HPDE6-E6E7 (cell line): ENCODE measurements at regions not wholly inside any gene's neighbourhood (a gene's known extent, or its start where the extent isn't known, plus 50 kb on each side); places are given as distances from the start of the nearest gene placed in this dataset.

Experiments used
- DNase-seq: peaks from one replicate; pipeline ENCODE4 v3.0.0; 2011; ENCODE audit warnings: missing footprints; ENCODE audit errors: extremely low spot score

DNA sequence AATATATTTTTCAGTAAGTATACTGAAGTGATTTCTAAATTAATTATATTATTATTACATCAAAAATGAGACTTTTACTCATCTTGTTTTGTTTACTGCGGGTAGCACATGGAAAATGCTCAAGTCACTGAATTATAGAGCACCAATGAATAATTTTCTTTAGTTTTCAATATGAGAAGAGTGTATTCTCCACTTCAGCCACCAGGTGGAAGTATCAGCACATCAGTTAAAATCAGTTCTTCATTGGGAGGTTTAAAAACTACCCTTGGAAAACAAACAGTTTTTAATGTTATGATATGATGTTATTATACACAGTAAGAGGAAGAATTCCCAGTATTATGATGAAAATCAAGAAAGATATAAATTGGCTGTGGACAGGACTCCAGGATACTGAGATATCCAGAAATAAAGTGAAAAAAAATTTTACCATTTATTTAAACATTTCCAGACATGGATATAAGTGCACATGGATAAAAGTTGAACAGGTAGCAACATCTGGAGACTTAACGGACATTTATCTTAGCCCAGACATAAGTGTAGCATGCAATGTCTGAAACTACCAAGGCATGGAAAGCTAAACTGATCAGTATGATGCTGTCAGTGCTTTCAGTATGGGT lies 467.3 kb downstream of the KCNJ2 start:
- peak; percentile 15 for DNase-seq

DNA sequence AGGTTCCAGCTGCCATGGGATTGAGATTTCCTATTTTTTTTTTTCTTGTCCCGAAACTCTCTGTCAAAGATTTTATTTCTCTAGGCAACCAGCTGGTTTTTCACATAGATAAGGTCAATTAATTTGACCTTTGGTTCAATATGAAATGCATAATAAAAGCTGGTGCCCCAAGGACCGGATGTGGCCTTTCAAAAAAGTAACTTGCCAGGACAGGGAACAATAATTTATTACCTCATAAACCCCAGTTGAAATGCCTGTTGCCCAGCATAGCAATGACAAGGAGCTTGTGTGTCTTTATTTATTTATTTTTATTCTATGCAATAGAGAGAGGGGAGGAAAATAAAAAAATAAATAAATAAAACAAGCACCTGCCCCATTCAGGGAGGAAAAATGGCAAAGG lies 472.7 kb downstream of the KCNJ2 start:
- DNase-seq: no peak

DNA sequence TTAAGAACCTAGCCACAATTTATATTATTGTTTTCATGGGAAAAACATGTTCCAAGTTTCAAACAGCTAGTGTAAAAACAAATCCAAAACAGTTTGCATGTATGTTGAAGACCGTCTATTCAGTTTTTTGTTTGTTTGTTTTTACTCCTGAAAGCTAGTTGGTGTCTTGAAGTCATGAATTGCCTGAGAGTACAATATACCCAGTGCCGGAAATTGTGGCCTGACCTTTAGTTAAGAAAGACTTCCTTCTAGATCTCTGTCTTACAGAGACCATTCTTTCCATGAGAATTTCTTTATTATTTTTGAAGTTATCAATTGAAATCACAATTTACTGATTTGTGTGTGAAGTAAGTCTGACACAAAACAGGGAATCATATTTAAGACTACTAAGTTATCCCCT lies 474.8 kb downstream of the KCNJ2 start:
- DNase-seq: no peak

DNA sequence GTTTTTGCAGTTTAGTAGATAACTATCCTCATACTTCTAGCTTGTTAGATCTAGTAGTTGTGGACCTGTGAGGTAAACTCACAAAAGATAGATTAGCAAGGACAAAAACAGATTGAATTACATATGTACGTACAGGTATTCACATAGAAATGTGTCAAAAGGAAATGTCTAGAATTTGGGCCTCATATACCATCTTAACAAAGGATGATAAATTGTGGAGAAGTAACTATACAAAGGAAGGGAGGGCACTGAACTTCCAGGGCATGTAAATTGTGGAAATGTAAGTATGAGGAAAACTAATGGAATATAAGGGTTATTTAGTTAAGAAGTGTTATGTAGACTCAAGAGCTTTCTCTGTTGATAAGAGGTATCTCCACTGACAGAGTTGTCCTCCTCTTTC lies 477.3 kb downstream of the KCNJ2 start:
- no peak for DNase-seq

DNA sequence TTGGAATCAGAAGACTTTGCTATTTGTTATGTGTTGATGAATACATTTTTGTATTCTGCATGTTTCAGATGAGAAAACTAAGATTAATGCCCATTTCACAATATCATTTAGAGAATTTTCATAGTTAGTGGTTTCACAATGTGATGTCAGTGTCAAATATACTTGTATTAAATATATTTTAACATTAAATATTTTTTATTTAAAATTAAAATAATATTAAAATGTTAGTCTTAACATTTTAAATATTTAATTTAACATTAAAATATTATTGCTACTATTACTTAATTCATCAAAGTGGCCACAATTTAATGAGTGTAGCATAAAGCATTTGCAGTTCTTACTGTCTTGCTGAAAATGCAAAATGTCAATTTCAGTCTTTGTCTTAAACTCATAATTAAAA lies 478.8 kb downstream of the KCNJ2 start:
- DNase-seq: no peak

DNA sequence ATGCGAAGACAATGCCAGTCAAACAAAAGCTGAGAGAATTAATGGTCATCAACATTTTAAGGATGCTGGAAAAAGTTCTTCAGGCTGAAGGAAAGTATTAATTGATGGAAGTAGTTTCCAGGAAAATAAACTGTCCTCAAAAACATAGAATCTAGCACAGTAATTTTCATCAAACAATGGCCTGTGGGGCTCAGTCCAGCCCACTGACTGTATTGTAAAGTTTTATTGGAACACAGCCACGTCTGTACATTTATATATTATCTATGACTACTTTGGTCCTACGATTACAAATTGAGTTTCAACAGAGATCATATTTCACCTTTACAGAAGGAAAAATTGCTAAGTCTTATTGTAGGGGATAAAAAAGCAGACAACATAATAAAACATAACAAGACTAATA lies 484.5 kb downstream of the KCNJ2 start:
- no peak for DNase-seq

DNA sequence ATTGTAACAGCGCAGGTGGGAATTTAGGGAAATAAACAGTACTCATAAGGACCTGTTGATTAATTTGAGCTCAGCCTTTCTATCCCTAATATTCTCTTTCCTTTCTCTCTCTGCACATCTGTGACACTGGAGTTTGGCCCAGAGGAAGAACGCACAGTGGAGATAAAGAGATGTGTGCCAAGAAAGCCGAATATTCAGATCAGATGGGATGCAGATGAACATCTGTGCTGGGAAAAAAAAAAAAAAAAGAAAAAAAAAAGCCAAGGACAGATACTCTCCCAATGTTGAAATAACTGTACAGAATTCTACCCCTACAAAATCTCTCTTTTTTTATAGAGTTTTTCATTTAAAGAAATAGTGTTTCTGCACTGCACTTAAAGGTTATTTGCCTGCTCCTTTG lies 485.4 kb downstream of the KCNJ2 start:
- no peak for DNase-seq

DNA sequence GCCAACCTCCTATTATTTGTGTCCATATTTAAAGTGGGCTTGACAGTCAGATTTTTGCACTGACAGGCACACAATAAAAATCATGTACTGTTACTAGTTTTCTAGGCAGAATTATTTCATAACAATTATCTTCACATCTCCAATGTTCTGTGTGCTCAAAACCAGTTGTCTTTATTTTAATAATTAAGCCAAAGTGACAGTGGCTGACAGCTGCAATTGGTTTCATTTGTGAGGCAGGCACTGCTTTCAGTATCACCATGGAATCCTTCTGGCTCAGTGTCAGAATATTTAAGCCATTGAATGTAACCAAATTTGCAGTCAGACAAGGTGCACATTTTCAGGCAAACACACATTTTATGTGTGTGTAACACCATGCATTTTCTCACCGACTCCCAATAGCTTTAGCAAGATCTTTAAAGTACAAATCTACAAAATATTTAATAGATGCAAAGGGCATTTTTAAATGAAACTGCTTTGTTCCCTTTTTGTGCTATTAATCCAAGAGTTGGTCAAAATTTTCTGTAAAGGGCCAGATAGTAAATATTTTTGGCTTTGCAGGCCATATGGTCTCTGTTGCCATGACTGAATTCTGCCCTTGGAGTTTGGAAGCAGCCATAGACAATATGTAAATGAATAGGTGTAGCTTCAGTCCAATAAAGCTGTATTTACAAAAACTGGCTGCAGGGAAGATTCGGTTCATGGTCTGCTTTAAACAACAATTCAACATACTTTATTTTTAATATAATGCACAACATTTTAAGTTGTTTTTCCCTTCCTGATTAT lies 486.0 kb downstream of the KCNJ2 start:
- no peak for DNase-seq

DNA sequence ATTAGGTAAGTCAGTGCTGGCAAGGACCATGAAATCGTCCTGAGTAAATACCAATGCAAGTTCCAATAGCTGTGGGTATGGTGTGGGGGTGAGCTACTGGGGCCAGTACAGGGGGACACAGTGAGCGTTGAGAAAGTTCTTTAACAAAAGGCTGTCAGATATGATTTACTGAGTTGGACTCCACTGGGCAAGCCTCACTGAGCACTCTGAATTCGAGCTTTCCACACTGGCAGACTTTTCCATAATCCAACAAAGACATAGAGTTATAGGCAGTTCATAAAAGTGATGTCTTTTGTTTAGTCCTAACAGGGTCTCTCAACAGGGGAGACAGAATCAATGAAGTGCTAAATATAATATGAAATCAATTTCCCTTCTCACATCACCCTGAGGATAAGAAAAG lies 489.0 kb downstream of the KCNJ2 start:
- no peak for DNase-seq

DNA sequence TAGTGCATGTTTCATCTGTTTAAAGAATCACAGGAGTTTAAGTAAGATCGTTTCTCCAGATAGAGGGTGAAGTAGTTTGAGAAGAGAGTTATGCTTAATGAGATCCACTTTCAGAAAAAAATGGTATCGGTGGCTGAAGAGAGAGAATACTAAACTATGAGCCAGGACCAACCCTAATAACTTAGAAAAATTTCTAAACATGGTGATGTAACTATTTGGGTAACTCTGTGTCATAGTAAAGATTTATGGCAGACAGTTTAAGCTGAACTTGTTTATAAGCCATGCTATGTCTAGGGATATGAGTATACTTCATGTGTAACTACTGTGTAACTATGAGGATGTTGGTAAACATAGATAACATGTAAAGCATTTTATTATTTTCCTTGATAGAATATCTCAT lies 489.5 kb downstream of the KCNJ2 start:
- DNase-seq: no peak

DNA sequence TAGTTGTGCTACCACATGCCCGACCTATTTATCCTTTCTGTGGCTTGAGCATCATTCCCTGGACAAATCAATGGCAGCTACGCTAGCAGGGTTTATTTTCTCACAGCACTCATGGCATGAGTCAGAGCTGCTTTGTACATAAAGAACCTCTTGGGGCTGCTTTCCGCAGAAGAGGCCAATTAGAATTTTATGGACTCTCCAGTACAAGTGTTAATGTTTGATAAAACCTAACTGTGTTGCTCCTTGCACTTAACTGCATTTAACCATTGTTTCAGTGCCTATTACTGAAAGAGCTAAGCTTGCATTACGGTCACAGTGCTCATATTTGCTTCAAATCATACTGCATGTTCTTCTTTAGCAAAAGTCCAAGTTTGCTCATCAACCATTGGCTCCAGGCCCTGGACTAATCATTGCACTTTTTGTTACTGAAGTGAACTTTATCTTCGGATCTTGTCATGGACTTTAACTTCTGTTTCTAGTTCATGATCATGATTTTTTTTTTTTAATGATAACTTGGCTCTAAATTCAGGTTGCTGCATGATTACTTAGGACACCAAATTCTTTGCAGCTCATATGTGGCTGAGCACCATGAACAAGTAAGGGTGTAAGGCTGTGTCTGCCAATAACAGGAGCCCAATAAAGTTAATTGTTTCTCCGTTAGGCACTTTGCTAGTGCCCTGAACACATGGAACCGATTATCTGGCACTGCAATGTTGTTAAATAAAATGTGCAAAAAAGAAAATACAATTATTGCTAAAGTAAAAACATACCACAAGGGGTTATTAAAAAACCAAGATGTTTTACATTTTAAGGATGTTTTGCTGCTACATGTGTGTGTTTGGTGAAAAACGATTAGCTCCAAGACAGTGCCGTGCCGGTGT lies 492.2 kb downstream of the KCNJ2 start:
- no peak for DNase-seq

DNA sequence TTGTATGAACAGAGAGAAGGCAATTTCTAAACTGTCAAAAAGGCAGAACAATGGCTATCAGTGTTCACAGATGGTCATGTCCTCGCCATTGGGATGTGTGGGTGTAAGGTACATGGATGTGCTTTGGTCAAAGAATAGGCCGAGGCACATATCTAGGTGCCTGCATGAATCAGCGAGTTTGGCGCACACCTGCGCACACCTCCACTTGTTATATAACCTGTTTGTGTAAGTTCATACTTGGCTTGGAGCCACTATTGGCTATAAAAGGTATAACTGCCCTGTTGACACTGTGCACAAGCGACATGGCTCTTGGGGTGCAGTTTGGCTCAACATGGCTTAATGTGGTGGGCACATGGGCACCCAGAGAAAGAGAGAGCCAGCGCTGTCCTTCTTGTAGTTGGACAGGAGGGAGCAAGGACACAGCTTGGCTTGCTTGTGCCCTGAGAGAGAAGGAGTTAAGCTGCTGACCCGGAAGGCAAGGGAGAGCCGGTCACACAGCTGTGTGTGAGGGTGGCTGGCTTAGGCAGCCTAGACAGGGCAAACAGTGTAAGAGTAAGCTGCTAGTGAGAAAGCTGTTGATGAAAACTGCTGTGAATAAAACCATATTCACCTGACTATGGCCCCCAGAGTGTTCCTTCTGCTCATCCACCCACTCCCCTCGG lies 499.1 kb downstream of the KCNJ2 start:
- no peak for DNase-seq

DNA sequence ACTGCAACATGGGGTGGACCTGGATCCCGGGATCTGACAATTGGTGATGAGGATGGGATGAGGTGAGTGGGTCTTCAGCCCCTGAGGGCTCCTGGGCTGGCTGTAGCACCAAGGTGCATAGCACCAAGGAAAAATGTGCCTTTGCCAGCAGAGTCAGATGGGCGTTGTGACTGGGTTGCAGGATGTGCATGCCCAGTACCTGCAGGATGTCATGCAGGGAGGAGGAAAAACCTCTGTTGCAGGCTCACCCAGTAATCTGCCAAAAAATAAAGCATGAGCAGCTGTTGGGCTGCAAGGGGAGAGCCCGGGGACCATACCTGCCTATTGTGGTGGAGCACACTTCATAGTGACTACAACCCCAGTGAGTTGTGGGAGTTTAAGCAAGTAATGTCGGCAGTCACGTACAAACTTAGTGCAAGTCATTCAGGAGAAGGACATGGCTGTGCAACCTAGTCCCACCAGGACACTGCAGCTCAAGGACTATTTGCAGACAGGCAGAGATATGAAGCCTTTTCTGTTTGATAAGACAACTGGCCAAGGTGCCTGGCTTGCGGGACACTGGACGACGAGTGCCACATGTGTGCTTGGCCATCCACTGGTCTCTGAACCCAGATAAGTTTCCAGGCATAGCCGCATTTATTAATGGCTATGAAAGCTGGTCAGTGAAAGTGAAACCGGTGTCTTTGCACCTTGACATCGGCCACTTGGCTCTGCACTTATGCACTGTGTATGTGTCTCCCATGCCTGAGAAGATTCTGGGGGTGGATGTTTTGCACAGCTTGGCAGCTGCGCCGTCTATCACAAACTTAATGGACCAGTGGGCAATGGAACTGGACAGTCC lies 499.8 kb downstream of the KCNJ2 start:
- DNase-seq: no peak

DNA sequence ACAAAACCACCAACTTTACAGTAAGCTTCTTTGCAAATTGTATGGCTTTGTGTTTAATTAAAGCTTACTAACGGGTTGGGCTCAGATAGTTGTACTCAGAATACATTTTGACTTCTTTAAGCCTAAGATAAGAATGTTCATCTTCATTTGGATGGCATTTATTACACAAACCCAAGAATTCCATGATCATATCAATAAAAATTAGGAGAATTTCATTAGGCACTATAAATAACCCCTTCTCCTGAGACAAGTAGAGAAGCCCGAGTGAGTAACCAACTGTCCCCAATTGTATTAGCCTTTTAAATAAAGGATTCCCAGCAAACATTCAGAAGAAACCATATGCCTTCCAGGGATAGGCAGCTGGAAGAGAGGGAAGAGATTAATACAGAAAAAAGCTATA lies 504.7 kb downstream of the KCNJ2 start:
- DNase-seq: no peak

DNA sequence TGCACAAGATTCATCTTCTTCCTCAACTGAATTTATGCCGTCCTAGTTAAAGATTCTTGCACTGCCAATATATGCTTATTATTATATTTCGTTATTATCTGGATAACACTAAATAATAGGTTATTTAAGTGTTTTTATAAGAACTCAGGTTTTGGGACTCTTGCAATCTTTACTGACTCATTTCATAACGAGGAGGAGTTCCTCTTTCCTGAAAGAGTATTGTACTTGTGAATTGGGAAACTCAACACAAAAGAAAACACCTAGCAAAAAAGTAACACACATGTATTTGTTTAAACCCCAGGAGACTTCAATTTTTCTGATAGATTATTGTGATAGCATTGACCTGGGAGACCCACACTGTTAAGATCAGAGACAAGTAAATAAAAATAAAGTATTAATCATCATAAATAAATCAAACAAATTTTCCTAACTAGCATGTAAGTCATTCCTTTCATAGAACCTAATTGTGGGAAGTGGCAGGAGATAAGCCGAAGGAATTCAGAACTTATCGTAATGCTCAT lies 505.8 kb downstream of the KCNJ2 start:
- DNase-seq: no peak

DNA sequence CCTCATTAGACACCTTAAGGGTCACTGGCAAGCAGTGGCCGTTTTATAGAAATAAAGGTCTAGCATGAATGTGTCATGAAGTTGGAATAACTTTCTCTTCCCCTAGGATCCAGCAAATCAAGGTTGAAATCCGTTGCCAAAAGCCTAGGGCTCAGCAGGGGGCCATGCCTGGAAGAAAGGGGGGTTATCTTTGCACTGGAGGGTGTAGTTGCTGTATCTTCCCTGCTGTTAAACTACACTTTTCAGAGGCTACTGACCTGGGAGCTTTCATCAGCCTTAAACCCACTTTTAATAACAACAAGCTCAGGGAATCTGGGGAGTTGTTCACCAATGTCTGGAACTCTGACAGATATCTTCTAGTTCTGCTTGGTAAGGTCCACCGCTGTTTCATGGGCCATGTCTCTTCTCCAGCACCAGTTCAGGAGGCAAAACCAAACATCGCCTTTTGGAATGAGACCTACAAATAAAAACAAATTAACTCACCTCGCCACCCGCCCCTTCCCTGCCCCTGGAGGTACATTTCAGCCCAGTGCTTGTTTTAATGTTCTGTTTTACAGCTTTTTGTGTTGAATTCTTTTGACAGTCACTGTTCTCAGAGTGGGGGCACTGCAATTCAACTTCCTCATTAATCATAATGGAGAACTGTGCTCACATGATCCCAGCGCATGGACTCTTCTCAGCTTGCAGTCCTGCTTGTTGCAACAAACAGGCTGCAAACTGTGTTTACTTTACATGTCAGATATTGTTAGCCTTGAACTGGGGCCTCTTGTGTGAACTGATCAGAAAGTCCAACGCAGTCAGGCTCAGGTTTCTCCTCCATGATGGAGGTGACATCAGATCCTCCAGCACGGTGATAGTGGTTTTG lies 508.7 kb downstream of the KCNJ2 start:
- DNase-seq: no peak

DNA sequence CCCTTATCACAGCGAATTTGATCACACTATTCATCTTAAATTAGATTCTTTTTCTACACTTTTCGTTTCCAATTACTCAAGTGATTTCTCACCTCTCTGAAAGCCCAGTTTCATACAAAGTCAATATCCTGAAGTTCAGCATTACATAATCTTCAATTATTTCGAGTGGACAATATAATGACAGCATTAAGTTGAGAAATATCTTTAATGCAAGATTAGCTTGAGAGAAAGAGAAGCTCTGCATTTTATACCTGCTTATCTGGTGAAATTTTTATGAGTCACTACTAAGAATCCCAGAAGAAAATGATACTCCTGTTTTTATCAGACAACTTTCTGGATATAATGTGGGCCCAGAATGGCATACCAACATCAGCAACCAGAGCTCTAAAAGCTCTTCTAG lies 509.6 kb downstream of the KCNJ2 start:
- no peak for DNase-seq

DNA sequence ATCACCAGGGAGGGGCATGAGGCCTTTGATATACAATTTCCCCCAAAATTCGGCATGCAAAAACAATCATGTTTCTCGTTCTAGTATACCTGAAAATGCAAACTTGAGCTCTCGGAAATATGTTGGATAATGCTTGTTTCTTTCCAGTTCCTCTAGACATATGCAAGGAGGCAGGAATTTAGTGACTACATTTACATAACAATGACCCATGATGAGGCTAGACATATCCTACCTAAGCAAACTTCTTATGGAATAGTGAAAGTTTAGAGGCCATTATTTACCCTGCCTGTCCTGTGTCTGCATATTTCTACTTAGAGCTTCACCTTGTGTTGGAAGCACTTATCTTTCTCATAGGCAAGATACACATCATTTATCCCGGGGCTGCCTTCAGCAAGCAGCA lies 514.6 kb downstream of the KCNJ2 start:
- no peak for DNase-seq

DNA sequence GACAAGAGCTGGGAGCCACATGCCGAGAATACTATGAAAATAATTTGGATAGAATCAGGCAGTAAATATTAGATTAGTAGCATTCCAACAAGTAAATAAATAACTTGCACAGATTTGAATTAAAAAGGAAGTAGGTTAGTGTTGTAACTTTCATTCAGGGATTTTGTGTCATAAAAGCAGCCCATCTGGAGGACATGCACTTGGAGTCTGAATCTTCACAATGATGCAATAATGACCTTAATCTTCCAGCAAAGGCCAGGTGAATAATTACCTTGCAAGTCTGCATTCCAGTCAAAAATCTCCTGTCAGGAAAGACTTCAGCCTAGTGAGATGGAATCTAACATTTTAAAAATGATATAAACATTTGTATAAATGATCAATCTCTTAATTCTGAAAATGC lies 518.1 kb downstream of the KCNJ2 start:
- no peak for DNase-seq

DNA sequence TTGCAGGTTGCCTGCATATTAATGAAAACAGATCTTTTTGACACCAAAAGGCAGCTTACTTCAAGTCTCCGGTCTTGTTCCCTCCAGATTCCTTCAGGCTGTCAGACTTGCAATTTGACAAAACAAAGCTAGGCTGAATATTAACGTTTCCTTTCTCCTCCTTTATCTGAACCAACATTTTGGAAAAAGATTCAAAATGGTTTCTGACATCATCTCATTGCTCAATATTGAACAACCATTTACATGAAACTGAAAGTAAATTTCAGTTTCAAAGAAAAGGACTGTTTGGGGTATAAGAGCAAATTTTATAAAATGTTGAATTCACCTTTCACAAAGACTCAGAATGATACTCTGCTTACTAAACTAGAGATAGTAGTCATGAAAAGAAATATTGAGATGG lies 521.8 kb downstream of the KCNJ2 start:
- no peak for DNase-seq
